ENCODE measurements at regions not wholly inside any gene's neighbourhood (a gene's known extent, or its start where the extent isn't known, plus 50 kb on each side); places are given as distances from the start of the nearest gene placed in this dataset.
"Not testable (repeated sequence)": the region's sequence is repeated elsewhere in the genome, so short reads cannot be mapped to it uniquely, and the experiment has no call there.

DNA sequence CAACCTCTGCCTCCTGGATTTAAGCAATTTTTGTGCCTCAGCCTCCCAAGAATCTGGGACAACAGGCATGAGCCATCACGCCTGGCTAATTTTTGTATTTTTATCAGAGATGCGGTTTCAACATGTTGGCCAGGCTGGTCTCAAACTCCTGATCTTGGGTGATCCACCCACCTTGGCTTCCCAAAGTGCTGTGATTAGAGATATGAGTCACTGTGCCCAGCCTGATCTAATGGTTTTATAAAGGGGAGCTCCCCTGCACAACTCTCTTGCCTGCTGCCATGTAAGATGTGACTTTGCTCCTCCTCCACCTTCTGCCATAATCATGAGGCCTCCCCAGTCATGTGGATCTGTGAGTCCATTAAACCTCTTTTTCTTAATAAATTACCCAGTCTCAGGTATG, 107.5 kb upstream of the ALDH3B2 start:
- H3K27me3 ChIP-seq (replicated peaks in 2 of 5; ENCODE audit: control insufficient read depth in 4 of 5, insufficient read depth in 5 of 5, low read length in 4 of 5); H3K4me3 ChIP-seq (ENCODE audit: control insufficient read depth in 1 of 7, extremely low read depth in 1 of 7, insufficient read depth in 4 of 7, low read depth in 2 of 7, low read length in 6 of 7); H3K36me3 ChIP-seq (ENCODE audit: control insufficient read depth in 4 of 4, insufficient read depth in 4 of 4, low read length in 3 of 4); H3K9me3 ChIP-seq (ENCODE audit: control extremely low read depth in 1 of 5, control insufficient read depth in 4 of 5, insufficient read depth in 2 of 5, low read depth in 1 of 5, low read length in 4 of 5); DNase-seq; H3K27ac ChIP-seq (ENCODE audit: insufficient read depth in 1 of 2, low read depth in 1 of 2, low read length in 2 of 2, poor library complexity in 1 of 2, severe bottlenecking in 2 of 2); POLR2A ChIA-PET: not testable (repeated sequence)
- 100% methylated on average over 2 of the region's 2 CpGs for WGBS (ENCODE audit: insufficient coverage)
- peaks cover 0 to 15% (median 11%) of the 10 kb centered on the region in 4 experiments for H3K4me1 ChIP-seq (ENCODE audit: control extremely low read depth in 1 of 4, control insufficient read depth in 4 of 4, insufficient read depth in 4 of 4, low read length in 3 of 4)
- CTCF ChIA-PET, result interaction anchor here (1.7 kb wide), 1 partner anchor 52 kb away, joined by 4 read pairs; no protein-coding TSS in a partner anchor

DNA sequence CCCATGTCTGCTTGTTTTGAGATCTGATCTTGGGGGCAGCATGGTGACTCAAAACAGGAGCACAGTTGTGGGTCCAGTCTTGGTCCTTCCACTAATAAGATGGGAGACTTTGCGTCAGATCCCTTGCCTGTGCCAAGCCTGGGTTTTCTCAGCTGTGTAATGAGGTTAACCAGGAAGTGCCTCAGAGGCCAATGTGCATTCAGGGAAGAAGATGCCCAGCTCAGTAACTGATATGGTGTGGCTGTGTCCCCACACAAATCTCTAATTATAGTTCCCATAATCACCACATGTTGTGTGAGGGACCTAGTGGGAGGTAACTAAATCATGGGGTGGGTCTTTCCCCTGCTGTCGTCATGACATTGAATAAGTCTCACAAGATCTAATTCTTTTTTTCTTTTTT, 107.1 kb upstream of the ALDH3B2 start:
- H3K4me3 ChIP-seq (ENCODE audit: control insufficient read depth in 1 of 7, extremely low read depth in 1 of 7, insufficient read depth in 4 of 7, low read depth in 2 of 7, low read length in 6 of 7); H3K36me3 ChIP-seq (ENCODE audit: control insufficient read depth in 4 of 4, insufficient read depth in 4 of 4, low read length in 3 of 4); H3K27me3 ChIP-seq (replicated peaks in 2 of 5; ENCODE audit: control insufficient read depth in 4 of 5, insufficient read depth in 5 of 5, low read length in 4 of 5); DNase-seq; H3K27ac ChIP-seq (ENCODE audit: insufficient read depth in 1 of 2, low read depth in 1 of 2, low read length in 2 of 2, poor library complexity in 1 of 2, severe bottlenecking in 2 of 2); H3K9me3 ChIP-seq (ENCODE audit: control extremely low read depth in 1 of 5, control insufficient read depth in 4 of 5, insufficient read depth in 2 of 5, low read depth in 1 of 5, low read length in 4 of 5); POLR2A ChIA-PET: not testable (repeated sequence)
- H3K4me1 ChIP-seq (ENCODE audit: control extremely low read depth in 1 of 4, control insufficient read depth in 4 of 4, insufficient read depth in 4 of 4, low read length in 3 of 4), result peaks cover 0 to 15% (median 11%) of the 10 kb centered on the region in 4 experiments
- CTCF ChIA-PET, result interaction anchor here (1.7 kb wide), 1 partner anchor 51 kb away, joined by 4 read pairs; no protein-coding TSS in a partner anchor
- 100% methylated on average over 2 of the region's 2 CpGs for WGBS (ENCODE audit: insufficient coverage)

DNA sequence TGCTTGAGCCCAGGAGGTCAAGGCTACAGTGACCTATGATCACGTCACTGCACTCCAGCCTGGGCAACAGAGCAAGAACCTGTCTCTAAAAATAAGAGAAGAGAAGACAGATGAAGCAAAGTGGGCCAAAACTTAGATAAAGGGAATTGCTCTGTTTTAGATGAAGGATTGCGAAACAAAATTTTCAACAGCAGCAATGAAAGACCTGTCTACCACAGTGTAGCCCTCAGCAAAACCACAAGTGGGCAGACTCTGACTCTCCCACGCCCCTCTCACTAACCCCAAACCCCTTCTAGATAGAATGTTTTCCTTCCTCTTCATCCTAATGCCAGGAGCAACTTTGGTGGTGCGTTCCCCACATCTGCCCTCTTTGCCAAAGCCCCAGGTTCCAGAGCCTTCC, 105.6 kb upstream of the ALDH3B2 start:
- Histone ChIP-seq H3K4me3 (ENCODE audit: control insufficient read depth in 1 of 7, extremely low read depth in 1 of 7, insufficient read depth in 4 of 7, low read depth in 2 of 7, low read length in 6 of 7) (no peak overlapping the region), H3K27ac (ENCODE audit: insufficient read depth in 1 of 2, low read depth in 1 of 2, low read length in 2 of 2, poor library complexity in 1 of 2, severe bottlenecking in 2 of 2) (no peak overlapping the region), H3K4me1 (ENCODE audit: control extremely low read depth in 1 of 4, control insufficient read depth in 4 of 4, insufficient read depth in 4 of 4, low read length in 3 of 4) (peaks cover 0 to 17% (median 12%) of the 10 kb centered on the region in 4 experiments), H3K9me3 (ENCODE audit: control extremely low read depth in 1 of 5, control insufficient read depth in 4 of 5, insufficient read depth in 2 of 5, low read depth in 1 of 5, low read length in 4 of 5) (peaks cover 0 to 3% (median 0%) of the 10 kb centered on the region in 5 experiments), H3K27me3 (replicated peaks in 2 of 5; ENCODE audit: control insufficient read depth in 4 of 5, insufficient read depth in 5 of 5, low read length in 4 of 5) (no peaks in the 10 kb centered on the region), H3K36me3 (ENCODE audit: control insufficient read depth in 4 of 4, insufficient read depth in 4 of 4, low read length in 3 of 4) (no peaks in the 10 kb centered on the region)
- peak; percentile 19 to 59 (median 51) for DNase-seq
- POLR2A ChIA-PET, result no interaction called here
- CTCF ChIA-PET, result no interaction called here
- 39% methylated on average over 3 of the region's 4 CpGs for WGBS (ENCODE audit: insufficient coverage)

DNA sequence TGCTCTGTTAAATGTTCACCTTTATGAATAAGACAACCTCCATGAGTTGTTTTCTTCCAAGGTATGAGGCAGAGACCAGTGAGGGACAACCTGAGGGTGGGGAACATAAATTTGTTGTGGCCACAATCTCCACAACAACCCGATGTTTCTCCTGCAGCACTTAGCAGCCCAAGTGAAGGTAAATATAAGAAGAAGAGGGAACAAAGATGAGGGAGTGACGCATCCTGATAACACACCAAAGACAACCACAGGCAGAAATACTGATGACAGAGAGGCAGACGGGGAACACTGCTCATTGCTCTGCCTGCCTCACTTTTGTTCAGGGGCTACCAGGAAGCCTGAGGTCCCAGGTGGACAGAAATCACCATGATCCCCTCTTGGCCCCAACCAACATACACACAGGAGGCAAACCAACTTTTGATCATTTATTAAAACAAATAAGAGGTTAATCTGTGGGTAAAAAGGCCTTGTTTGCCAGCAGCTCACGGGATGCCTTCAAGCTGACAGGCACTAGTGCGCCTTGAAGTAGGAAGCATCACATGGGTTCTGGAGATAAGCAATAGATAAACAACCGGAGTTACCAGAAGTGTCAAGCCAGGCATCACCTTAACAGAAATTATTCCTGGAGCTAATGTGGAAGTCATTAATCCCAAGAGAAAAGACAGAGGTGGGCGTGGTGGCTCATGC, 104.9 kb upstream of the ALDH3B2 start:
- POLR2A ChIA-PET; CTCF ChIA-PET; H3K27me3 ChIP-seq (replicated peaks in 2 of 5; ENCODE audit: control insufficient read depth in 4 of 5, insufficient read depth in 5 of 5, low read length in 4 of 5); H3K9me3 ChIP-seq (ENCODE audit: control extremely low read depth in 1 of 5, control insufficient read depth in 4 of 5, insufficient read depth in 2 of 5, low read depth in 1 of 5, low read length in 4 of 5); H3K36me3 ChIP-seq (ENCODE audit: control insufficient read depth in 4 of 4, insufficient read depth in 4 of 4, low read length in 3 of 4); H3K4me3 ChIP-seq (ENCODE audit: control insufficient read depth in 1 of 7, extremely low read depth in 1 of 7, insufficient read depth in 4 of 7, low read depth in 2 of 7, low read length in 6 of 7); H3K27ac ChIP-seq (ENCODE audit: insufficient read depth in 1 of 2, low read depth in 1 of 2, low read length in 2 of 2, poor library complexity in 1 of 2, severe bottlenecking in 2 of 2): not testable (repeated sequence)
- 47% methylated on average over 5 of the region's 7 CpGs for WGBS (ENCODE audit: insufficient coverage)
- peak in 2 of 3 donors; percentile 51 to 53 for DNase-seq
- peaks cover 0 to 23% (median 15%) of the 10 kb centered on the region in 4 experiments for H3K4me1 ChIP-seq (ENCODE audit: control extremely low read depth in 1 of 4, control insufficient read depth in 4 of 4, insufficient read depth in 4 of 4, low read length in 3 of 4)

DNA sequence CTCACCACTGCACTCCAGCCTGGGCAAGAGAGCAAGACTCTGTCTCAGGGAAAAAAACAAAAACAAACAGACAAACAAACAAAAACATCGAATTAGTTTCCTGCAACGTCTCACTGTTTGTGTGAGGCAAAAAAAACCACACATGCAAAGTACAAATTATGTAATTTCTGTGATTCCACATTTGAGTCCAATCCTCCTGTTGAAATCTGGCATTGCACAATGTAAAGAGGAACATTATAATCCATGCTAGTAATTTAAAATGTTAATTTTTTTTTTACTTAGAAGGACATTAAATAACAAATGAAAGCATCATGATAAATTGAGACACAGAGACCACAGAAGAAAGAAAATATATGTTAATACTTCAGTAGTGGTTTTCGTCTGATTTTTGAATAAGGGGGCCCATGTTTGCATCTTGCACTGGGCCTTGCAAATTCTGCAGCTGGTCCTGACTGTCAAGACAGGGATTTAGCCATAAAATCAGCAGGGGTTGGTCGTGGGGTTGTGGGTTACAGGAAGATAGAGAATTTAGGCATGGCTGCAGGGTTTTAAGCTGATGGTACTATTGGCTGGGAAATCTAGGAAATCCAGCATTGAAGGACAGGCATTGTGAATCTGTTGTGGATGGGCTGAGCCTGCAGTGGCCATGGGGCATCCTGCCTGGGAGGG, 102.6 kb upstream of the ALDH3B2 start:
- Histone ChIP-seq H3K4me1 (ENCODE audit: control extremely low read depth in 1 of 4, control insufficient read depth in 4 of 4, insufficient read depth in 4 of 4, low read length in 3 of 4) (peaks cover 0 to 25% (median 15%) of the 10 kb centered on the region in 4 experiments), H3K27me3 (replicated peaks in 2 of 5; ENCODE audit: control insufficient read depth in 4 of 5, insufficient read depth in 5 of 5, low read length in 4 of 5) (peaks cover 0 to 3% (median 0%) of the 10 kb centered on the region in 5 experiments), H3K9me3 (ENCODE audit: control extremely low read depth in 1 of 5, control insufficient read depth in 4 of 5, insufficient read depth in 2 of 5, low read depth in 1 of 5, low read length in 4 of 5) (peaks cover 0 to 3% (median 0%) of the 10 kb centered on the region in 5 experiments), H3K4me3 (ENCODE audit: control insufficient read depth in 1 of 7, extremely low read depth in 1 of 7, insufficient read depth in 4 of 7, low read depth in 2 of 7, low read length in 6 of 7) (no peak overlapping the region), H3K27ac (ENCODE audit: insufficient read depth in 1 of 2, low read depth in 1 of 2, low read length in 2 of 2, poor library complexity in 1 of 2, severe bottlenecking in 2 of 2) (no peak overlapping the region), H3K36me3 (ENCODE audit: control insufficient read depth in 4 of 4, insufficient read depth in 4 of 4, low read length in 3 of 4) (no peaks in the 10 kb centered on the region)
- DNase-seq, result no peak
- POLR2A ChIA-PET, result no interaction called here
- 92% methylated on average over 4 of the region's 4 CpGs for WGBS (ENCODE audit: insufficient coverage)
- CTCF ChIA-PET, result interaction anchor here (1.1 kb wide), 1 partner anchor 14 kb away, joined by 3 read pairs; no protein-coding TSS in a partner anchor

DNA sequence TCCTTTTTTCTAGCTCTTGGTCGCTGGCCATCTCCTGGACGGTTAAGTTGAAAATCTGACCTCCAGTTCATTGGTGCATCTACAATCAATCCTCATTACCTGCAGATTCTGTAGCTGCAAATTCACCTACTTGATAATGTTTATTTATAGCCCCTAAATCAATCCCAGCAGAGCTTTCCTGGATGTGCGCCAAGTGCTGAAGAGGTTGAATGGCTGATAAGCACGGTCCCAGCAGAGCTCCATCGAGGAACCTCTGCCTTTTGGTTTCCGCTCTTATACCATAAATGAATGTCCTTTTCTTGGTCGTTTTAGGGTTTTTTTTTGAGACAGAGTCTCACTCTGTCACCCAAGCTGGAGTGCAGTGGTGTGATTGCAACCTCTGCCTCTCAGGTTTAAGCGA, 99.8 kb upstream of the ALDH3B2 start:
- DNase-seq, result peak in 2 of 3 donors; percentile 28 to 36
- CTCF ChIA-PET; POLR2A ChIA-PET; H3K27ac ChIP-seq (ENCODE audit: insufficient read depth in 1 of 2, low read depth in 1 of 2, low read length in 2 of 2, poor library complexity in 1 of 2, severe bottlenecking in 2 of 2); H3K27me3 ChIP-seq (replicated peaks in 2 of 5; ENCODE audit: control insufficient read depth in 4 of 5, insufficient read depth in 5 of 5, low read length in 4 of 5); H3K36me3 ChIP-seq (ENCODE audit: control insufficient read depth in 4 of 4, insufficient read depth in 4 of 4, low read length in 3 of 4); H3K9me3 ChIP-seq (ENCODE audit: control extremely low read depth in 1 of 5, control insufficient read depth in 4 of 5, insufficient read depth in 2 of 5, low read depth in 1 of 5, low read length in 4 of 5); H3K4me3 ChIP-seq (ENCODE audit: control insufficient read depth in 1 of 7, extremely low read depth in 1 of 7, insufficient read depth in 4 of 7, low read depth in 2 of 7, low read length in 6 of 7): not testable (repeated sequence)
- 51% methylated on average over 5 of the region's 8 CpGs for WGBS (ENCODE audit: insufficient coverage)
- H3K4me1 ChIP-seq (ENCODE audit: control extremely low read depth in 1 of 4, control insufficient read depth in 4 of 4, insufficient read depth in 4 of 4, low read length in 3 of 4), result peaks cover 0 to 12% (median 4%) of the 10 kb centered on the region in 4 experiments

DNA sequence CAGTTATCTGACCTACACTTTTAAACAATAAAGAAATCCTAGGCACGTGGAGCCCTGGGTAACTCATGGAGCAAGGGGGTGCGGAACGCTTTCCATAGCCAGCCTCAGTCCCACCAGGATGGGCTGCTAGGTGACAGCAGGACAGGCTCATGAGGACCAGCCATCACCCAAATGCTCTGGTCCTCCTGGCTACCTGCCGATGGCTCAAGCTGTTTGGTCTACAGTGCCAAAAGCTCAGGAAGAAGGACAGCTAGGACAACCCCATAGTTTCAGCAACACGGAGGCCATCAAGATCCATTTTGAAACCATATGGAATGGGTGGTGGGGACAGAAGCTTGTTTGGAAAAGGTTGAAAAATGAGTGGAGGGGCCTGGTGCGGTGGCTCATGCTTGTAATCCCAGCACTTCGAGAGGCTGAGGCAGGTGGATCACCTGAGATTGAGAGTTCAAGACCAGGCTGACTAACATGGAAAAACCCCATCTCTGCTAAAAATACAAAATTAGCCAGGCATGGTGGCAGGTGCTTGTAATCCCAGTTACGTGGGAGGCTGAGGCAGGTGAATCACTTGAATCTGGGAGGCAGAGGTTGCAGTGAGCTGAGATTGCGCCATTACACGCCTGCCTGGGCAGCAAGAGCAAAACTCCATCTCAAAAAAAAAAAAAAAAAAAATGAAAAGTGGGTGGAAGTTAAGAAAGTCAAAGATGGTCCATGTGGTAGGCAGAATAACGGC, 93.7 kb upstream of the ALDH3B2 start:
- POLR2A ChIA-PET; H3K36me3 ChIP-seq (ENCODE audit: control insufficient read depth in 4 of 4, insufficient read depth in 4 of 4, low read length in 3 of 4); H3K4me1 ChIP-seq (ENCODE audit: control extremely low read depth in 1 of 4, control insufficient read depth in 4 of 4, insufficient read depth in 4 of 4, low read length in 3 of 4); H3K4me3 ChIP-seq (ENCODE audit: control insufficient read depth in 1 of 7, extremely low read depth in 1 of 7, insufficient read depth in 4 of 7, low read depth in 2 of 7, low read length in 6 of 7); H3K9me3 ChIP-seq (ENCODE audit: control extremely low read depth in 1 of 5, control insufficient read depth in 4 of 5, insufficient read depth in 2 of 5, low read depth in 1 of 5, low read length in 4 of 5); CTCF ChIA-PET; DNase-seq; H3K27ac ChIP-seq (ENCODE audit: insufficient read depth in 1 of 2, low read depth in 1 of 2, low read length in 2 of 2, poor library complexity in 1 of 2, severe bottlenecking in 2 of 2); H3K27me3 ChIP-seq (replicated peaks in 2 of 5; ENCODE audit: control insufficient read depth in 4 of 5, insufficient read depth in 5 of 5, low read length in 4 of 5): not testable (repeated sequence)
- WGBS (ENCODE audit: insufficient coverage), result 100% methylated on average over 7 of the region's 11 CpGs

All from common myeloid progenitor, CD34-positive (primary cell).